ENCODE measurements at regions not wholly inside any gene's neighbourhood (a gene's known extent, or its start where the extent isn't known, plus 50 kb on each side); places are given as distances from the start of the nearest gene placed in this dataset.

DNA sequence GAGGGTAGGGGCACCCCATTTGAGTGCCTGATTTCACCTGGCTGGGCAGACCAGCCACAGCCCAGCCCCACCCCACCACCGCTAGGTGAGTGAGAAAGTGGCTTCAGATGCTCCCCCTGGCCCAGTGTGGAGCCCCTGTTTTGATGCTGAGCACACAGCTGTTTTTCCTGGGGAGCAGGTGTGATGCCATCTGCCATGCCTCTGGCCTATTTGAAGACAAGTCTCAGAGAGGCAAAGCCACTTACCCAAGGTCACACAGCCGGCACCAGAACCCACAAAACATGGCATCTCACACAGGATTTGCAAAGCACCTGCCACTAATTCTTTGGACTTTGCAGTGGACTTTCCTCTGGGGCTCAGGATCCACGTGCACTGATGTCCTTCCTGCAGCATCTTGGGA lies 131.3 kb downstream of the INHBB start:
- no peak for DNase-seq (ENCODE audit: low read depth)

DNA sequence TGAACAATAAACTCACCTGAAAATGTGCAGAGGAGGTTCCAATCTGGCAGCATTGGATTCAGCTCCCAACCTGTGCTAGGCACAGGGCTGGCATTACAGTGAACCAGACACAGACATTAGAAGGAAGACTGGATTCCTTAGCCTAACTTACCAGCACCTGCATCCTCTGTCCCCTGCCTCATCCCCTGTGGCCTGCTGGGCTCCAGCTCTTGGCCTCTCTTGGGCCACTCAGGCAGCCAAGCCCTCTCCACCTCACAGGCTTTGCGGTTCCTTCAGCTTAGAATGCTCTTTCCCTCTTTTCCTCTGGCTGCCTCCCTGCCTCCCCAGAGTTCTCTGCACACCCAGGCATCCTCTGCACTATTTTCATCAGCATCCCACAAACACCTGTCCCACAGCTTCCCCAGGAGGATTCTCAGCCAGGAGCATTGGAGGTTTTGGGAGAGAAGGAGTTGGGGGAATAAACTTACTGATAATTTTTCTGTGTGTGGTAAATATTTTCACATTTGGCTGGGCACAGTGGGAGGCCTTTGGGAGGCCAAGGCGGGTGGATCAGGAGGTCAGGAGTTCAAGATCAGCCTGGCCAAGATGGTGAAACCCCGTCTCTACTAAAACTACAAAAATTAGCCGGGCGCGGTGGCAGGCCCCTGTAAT lies 132.0 kb downstream of the INHBB start:
- no peak for DNase-seq (ENCODE audit: low read depth)

- DNase-seq (ENCODE audit: low read depth), result no peak
Measured at GRCh38 chr2:120480346-120480902, 134.5 kb downstream of the INHBB start.

- DNase-seq (ENCODE audit: low read depth), result no peak
Measured at GRCh38 chr2:120480903-120481445, 135.0 kb downstream of the INHBB start.

GRCh38 chr2:120481446-120482194 lies 135.7 kb downstream of the INHBB start:
- DNase-seq (ENCODE audit: low read depth), result no peak

DNA sequence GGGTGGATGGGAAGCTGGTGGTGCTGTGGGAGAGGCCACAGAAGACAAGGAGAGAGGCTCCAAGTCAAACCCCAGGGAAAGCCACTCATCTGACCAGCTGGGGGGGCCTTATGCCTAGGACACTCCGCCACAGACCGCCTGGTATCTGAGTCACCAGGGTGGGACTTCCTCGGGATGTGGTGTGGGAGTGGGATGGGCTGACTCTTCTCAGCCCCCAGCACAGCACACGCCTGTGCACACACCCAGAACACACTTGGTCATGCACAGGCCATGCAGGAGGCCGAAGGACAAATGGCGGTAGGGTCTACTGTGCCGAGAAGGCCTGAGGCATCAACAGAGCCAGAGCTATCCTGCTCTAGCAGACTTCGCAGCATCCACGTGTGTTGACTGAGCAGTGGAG lies 136.4 kb downstream of the INHBB start:
- DNase-seq (ENCODE audit: low read depth), result no peak

DNA sequence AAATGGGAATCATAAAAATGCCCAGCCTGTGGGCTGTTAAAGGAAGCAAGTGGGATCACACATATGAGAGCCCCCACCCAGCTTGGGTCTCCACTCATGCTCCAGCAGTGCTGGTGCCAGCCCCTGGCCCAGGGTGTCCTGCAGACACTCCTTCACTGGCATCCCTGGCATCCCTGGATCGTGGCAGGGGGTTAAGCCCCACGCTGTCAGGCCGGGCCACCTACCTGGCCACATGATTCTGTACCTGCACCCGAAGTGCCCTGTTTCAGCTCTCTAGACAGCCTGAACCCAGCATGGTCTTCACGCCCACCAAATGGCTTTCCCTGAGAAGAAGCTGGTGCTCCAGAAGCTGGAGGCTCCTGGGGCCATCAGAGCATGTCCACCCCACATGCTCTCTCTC lies 137.4 kb downstream of the INHBB start:
- DNase-seq (ENCODE audit: low read depth), result no peak

DNA sequence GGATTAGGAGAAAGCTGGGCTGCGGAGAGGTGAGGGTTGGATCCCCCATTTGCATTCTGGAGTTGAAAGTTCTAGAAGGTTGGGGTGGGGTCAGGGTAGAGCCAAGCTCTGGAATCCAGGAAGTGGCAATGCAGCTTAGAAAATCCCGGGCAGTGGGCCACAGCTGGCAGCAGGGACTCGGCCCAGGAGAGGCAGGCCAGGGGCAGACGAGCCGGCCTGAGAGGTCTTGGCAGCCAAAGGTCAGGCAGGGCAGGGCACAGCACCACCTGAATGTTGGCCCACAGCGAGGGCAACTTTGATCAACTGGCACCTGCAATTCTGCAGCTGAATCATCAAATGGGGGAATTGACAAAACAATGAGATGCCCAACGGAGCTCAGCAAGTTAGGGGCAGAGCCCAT lies 139.2 kb downstream of the INHBB start:
- no peak for DNase-seq (ENCODE audit: low read depth)

- no peak for DNase-seq (ENCODE audit: low read depth)
Measured at GRCh38 chr2:120486441-120486840, 140.5 kb downstream of the INHBB start.

- peak; percentile 83 for DNase-seq (ENCODE audit: low read depth)
Measured at GRCh38 chr2:120486946-120487345, 141.0 kb downstream of the INHBB start.

- no peak for DNase-seq (ENCODE audit: low read depth)
Measured at GRCh38 chr2:120488531-120488930, 142.6 kb downstream of the INHBB start.

GRCh38 chr2:120489023-120489422 lies 143.1 kb downstream of the INHBB start:
- DNase-seq (ENCODE audit: low read depth), result no peak

DNA sequence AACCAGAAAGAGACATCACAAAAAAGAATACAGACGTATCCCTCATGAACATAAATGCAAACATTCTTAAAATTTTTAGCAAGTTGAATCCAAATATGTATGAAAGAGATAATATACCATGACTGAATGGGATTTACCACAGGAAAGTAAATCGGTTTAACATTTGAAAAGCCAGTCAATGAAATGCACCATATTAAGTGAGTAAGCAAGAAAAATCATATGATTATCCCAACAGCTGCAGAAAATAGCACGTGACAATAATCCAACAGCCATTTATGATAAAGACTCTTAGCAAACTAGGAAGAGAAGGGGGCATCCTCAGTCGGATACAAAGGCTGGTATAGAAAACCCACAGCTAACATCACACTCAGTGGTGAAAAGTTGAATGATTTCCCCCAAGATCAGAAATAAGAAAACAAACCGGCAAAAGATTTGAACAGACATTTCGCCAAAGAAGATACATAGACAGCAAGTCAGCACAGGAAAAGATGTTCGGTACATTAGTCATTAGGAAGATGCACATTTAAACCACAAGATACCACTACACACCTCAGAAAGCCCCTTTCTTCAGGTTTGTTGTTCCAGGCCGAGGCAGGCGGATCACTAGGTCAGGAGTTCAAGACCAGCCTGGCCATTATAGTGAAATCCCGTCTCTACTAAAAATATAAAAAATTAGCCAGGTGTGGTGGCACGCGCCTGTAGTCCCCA lies 144.3 kb downstream of the INHBB start:
- DNase-seq (ENCODE audit: low read depth), result no peak

- no peak for DNase-seq (ENCODE audit: low read depth)
Measured at GRCh38 chr2:120491111-120491625, 145.2 kb downstream of the INHBB start.

GRCh38 chr2:120493231-120493630 lies 147.3 kb downstream of the INHBB start:
- no peak for DNase-seq (ENCODE audit: low read depth)

DNA sequence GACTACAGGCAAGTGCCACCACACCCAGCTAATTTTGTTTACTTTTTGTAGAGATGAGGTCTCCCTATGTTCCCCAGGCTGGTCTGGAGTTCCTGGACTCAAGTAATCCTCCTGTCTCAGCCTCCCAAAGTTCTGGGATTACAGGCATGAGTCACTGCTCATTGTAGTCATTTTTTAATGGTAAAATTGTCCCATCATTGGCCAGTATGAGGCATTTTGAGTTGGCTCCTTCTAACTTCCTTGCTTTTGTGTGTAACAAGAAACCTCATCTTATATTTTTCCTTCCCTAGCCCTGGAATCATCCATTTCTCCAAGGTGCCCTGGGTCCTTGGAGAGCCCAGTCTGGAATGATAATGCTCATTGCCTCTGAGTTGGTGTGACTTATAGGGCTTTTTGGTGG lies 148.5 kb downstream of the INHBB start:
- DNase-seq (ENCODE audit: low read depth), result no peak

GRCh38 chr2:120495586-120495985 lies 149.7 kb downstream of the INHBB start:
- DNase-seq (ENCODE audit: low read depth), result no peak

DNA sequence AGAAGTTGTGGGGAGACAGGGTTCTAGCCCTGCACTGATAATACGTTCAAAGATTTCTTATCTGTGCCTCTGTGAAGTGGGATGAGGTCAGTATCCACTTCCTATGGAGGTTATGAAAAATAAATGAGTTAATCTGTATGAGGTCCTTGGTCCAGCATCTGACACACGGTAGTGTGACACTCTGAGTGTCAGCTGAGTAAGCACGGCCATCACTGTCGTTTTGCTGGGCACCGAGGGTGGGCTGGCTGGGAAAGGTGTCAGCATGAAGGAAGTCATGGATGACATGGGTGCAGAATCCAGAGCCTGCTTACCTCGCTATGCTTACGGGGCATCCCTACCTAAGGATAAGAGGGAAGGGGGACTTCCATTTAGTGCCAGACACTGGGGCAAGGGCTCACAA lies 150.3 kb downstream of the INHBB start:
- no peak for DNase-seq (ENCODE audit: low read depth)

GRCh38 chr2:120496759-120497158 lies 150.8 kb downstream of the INHBB start:
- DNase-seq (ENCODE audit: low read depth), result no peak

- no peak for DNase-seq (ENCODE audit: low read depth)
Measured at GRCh38 chr2:120497261-120497977, 151.5 kb downstream of the INHBB start.

- no peak for DNase-seq (ENCODE audit: low read depth)
Measured at GRCh38 chr2:120498121-120498520, 152.2 kb downstream of the INHBB start.
